Activated CD4-positive, alpha-beta T cell treated with anti-CD3 and anti-CD28 coated beads, Interleukin-2, amount 10 ng/mL, durations not matched to agents 7 days and 5 days (primary cell): ENCODE measurements at regions not wholly inside any gene's neighbourhood (a gene's known extent, or its start where the extent isn't known, plus 50 kb on each side); places are given as distances from the start of the nearest gene placed in this dataset.

Experiments
- CTCF ChIA-PET: fragments of 350-600 bp; sonication (Branson Sonifier 250); formaldehyde crosslinking; loops from one replicate; lab custom pipeline; 2021; ENCODE audit warnings: antibody characterized with exemption; lab: Charles Lee
- POLR2A ChIA-PET: fragments of 350-600 bp; sonication (Branson Sonifier 250); formaldehyde crosslinking; loops from one replicate; lab custom pipeline; 2021; ENCODE audit warnings: antibody characterized with exemption; lab: Charles Lee
- DNase-seq: peaks from one replicate; pipeline ENCODE4 v3.0.0-alpha.2; 2020
- H3K27ac Mint-ChIP-seq: one replicate; pipeline ENCODE4 v1.8.0; 2021; ENCODE audit warnings: mild to moderate bottlenecking, moderate library complexity, mixed read lengths
- H3K27me3 Mint-ChIP-seq: one replicate; pipeline ENCODE4 v1.8.0; 2021; ENCODE audit warnings: mixed read lengths
- H3K36me3 Mint-ChIP-seq: one replicate; pipeline ENCODE4 v1.8.0; 2021; ENCODE audit warnings: low read depth, mixed read lengths
- H3K4me1 Mint-ChIP-seq: one replicate; pipeline ENCODE4 v1.8.0; 2021; ENCODE audit warnings: mixed read lengths
- H3K4me3 Mint-ChIP-seq: one replicate; pipeline ENCODE4 v1.8.0; 2021; ENCODE audit warnings: mild to moderate bottlenecking, moderate library complexity, mixed read lengths
- H3K9me3 Mint-ChIP-seq: one replicate; pipeline ENCODE4 v1.8.0; 2021; ENCODE audit warnings: mixed read lengths

GRCh38 chr5:107184066-107184465, 486.7 kb downstream of the EFNA5 start:
- CTCF ChIA-PET: no interaction called here
- Mint-ChIP-seq H3K9me3 (no peaks in the 10 kb centered on the region), H3K36me3 (no peaks in the 10 kb centered on the region), H3K27me3 (no peaks in the 10 kb centered on the region), H3K4me1 (no peaks in the 10 kb centered on the region), H3K27ac (no peak overlapping the region), H3K4me3 (no peak overlapping the region)
- POLR2A ChIA-PET: no interaction called here
- no peak for DNase-seq

- ChIA-PET CTCF (no interaction called here), POLR2A (no interaction called here)
- Mint-ChIP-seq H3K27me3 (no peaks in the 10 kb centered on the region), H3K9me3 (peaks cover 13% of the 10 kb centered on the region), H3K4me1 (no peaks in the 10 kb centered on the region), H3K27ac (no peak overlapping the region), H3K36me3 (no peaks in the 10 kb centered on the region), H3K4me3 (no peak overlapping the region)
- DNase-seq: no peak
Measured at GRCh38 chr5:107170620-107171019, 500.1 kb downstream of the EFNA5 start.

- Mint-ChIP-seq H3K36me3 (no peaks in the 10 kb centered on the region), H3K9me3 (peaks cover 13% of the 10 kb centered on the region), H3K27me3 (no peaks in the 10 kb centered on the region), H3K27ac (no peak overlapping the region), H3K4me1 (no peaks in the 10 kb centered on the region), H3K4me3 (no peak overlapping the region)
- no peak for DNase-seq
- ChIA-PET POLR2A (no interaction called here), CTCF (no interaction called here)
Measured at GRCh38 chr5:107169867-107170266, 500.9 kb downstream of the EFNA5 start.

GRCh38 chr5:107168848-107169752, 501.6 kb downstream of the EFNA5 start:
- H3K4me1 Mint-ChIP-seq: no peaks in the 10 kb centered on the region
- H3K9me3 Mint-ChIP-seq: peaks cover 13% of the 10 kb centered on the region
- H3K4me3 Mint-ChIP-seq: no peak overlapping the region
- no peak for DNase-seq
- ChIA-PET CTCF (no interaction called here), POLR2A (no interaction called here)
- no peaks in the 10 kb centered on the region for H3K36me3 Mint-ChIP-seq
- H3K27me3 Mint-ChIP-seq: no peaks in the 10 kb centered on the region
- H3K27ac Mint-ChIP-seq: no peak overlapping the region

GRCh38 chr5:107168086-107168485, 502.7 kb downstream of the EFNA5 start:
- peaks cover 13% of the 10 kb centered on the region for H3K9me3 Mint-ChIP-seq
- H3K27ac Mint-ChIP-seq: no peak overlapping the region
- DNase-seq: no peak
- CTCF ChIA-PET: no interaction called here
- POLR2A ChIA-PET: no interaction called here
- H3K36me3 Mint-ChIP-seq: no peaks in the 10 kb centered on the region
- H3K4me1 Mint-ChIP-seq: no peaks in the 10 kb centered on the region
- H3K27me3 Mint-ChIP-seq: no peaks in the 10 kb centered on the region
- H3K4me3 Mint-ChIP-seq: no peak overlapping the region

- H3K4me1 Mint-ChIP-seq: no peaks in the 10 kb centered on the region
- H3K27me3 Mint-ChIP-seq: no peaks in the 10 kb centered on the region
- H3K4me3 Mint-ChIP-seq: no peak overlapping the region
- H3K36me3 Mint-ChIP-seq: no peaks in the 10 kb centered on the region
- CTCF ChIA-PET: interaction anchor here (0.6 kb wide), 1 partner anchor 425 kb away, joined by 3 read pairs; no protein-coding TSS in a partner anchor
- H3K27ac Mint-ChIP-seq: no peak overlapping the region
- POLR2A ChIA-PET: no interaction called here
- peaks cover 2% of the 10 kb centered on the region for H3K9me3 Mint-ChIP-seq
- DNase-seq: no peak
Measured at GRCh38 chr5:107165296-107165695, 505.4 kb downstream of the EFNA5 start.

- DNase-seq: no peak
- ChIA-PET CTCF (no interaction called here), POLR2A (no interaction called here)
- Mint-ChIP-seq H3K4me3 (no peak overlapping the region), H3K4me1 (no peaks in the 10 kb centered on the region), H3K27ac (no peak overlapping the region), H3K36me3 (no peaks in the 10 kb centered on the region), H3K9me3 (no peaks in the 10 kb centered on the region), H3K27me3 (no peaks in the 10 kb centered on the region)
Measured at GRCh38 chr5:107157809-107158208, 512.9 kb downstream of the EFNA5 start.

GRCh38 chr5:107155707-107156106, 515.0 kb downstream of the EFNA5 start:
- Mint-ChIP-seq H3K27ac (no peak overlapping the region), H3K36me3 (no peaks in the 10 kb centered on the region), H3K4me1 (no peaks in the 10 kb centered on the region), H3K9me3 (no peaks in the 10 kb centered on the region), H3K4me3 (no peak overlapping the region), H3K27me3 (no peaks in the 10 kb centered on the region)
- no peak for DNase-seq
- POLR2A ChIA-PET: no interaction called here
- CTCF ChIA-PET: no interaction called here

GRCh38 chr5:107154593-107154992, 516.1 kb downstream of the EFNA5 start:
- ChIA-PET POLR2A (no interaction called here), CTCF (no interaction called here)
- no peak for DNase-seq
- Mint-ChIP-seq H3K9me3 (no peaks in the 10 kb centered on the region), H3K36me3 (no peaks in the 10 kb centered on the region), H3K27me3 (no peaks in the 10 kb centered on the region), H3K27ac (no peak overlapping the region), H3K4me1 (no peaks in the 10 kb centered on the region), H3K4me3 (no peak overlapping the region)

- Mint-ChIP-seq H3K4me3 (no peak overlapping the region), H3K4me1 (no peaks in the 10 kb centered on the region), H3K27ac (no peak overlapping the region), H3K27me3 (no peaks in the 10 kb centered on the region), H3K9me3 (no peaks in the 10 kb centered on the region), H3K36me3 (no peaks in the 10 kb centered on the region)
- ChIA-PET POLR2A (no interaction called here), CTCF (no interaction called here)
- no peak for DNase-seq
Measured at GRCh38 chr5:107153283-107153682, 517.5 kb downstream of the EFNA5 start.

GRCh38 chr5:107149243-107150005, 521.3 kb downstream of the EFNA5 start:
- H3K4me3 Mint-ChIP-seq: no peak overlapping the region
- H3K27ac Mint-ChIP-seq: no peak overlapping the region
- no peaks in the 10 kb centered on the region for H3K27me3 Mint-ChIP-seq
- no peaks in the 10 kb centered on the region for H3K9me3 Mint-ChIP-seq
- no peaks in the 10 kb centered on the region for H3K36me3 Mint-ChIP-seq
- POLR2A ChIA-PET: no interaction called here
- CTCF ChIA-PET: no interaction called here
- DNase-seq: no peak
- H3K4me1 Mint-ChIP-seq: no peaks in the 10 kb centered on the region

GRCh38 chr5:107147589-107147988, 523.1 kb downstream of the EFNA5 start:
- H3K4me1 Mint-ChIP-seq: no peaks in the 10 kb centered on the region
- ChIA-PET CTCF (no interaction called here), POLR2A (no interaction called here)
- H3K27ac Mint-ChIP-seq: no peak overlapping the region
- H3K36me3 Mint-ChIP-seq: no peaks in the 10 kb centered on the region
- DNase-seq: no peak
- H3K27me3 Mint-ChIP-seq: no peaks in the 10 kb centered on the region
- H3K4me3 Mint-ChIP-seq: no peak overlapping the region
- H3K9me3 Mint-ChIP-seq: no peaks in the 10 kb centered on the region

GRCh38 chr5:107146901-107147300, 523.8 kb downstream of the EFNA5 start:
- ChIA-PET CTCF (no interaction called here), POLR2A (no interaction called here)
- Mint-ChIP-seq H3K27me3 (no peaks in the 10 kb centered on the region), H3K27ac (no peak overlapping the region), H3K36me3 (no peaks in the 10 kb centered on the region), H3K9me3 (no peaks in the 10 kb centered on the region), H3K4me3 (no peak overlapping the region), H3K4me1 (no peaks in the 10 kb centered on the region)
- no peak for DNase-seq
